Parathyroid adenoma (tissue), 2 donors: ENCODE measurements at regions not wholly inside any gene's neighbourhood (a gene's known extent, or its start where the extent isn't known, plus 50 kb on each side); places are given as distances from the start of the nearest gene placed in this dataset.

Experiments used
- H2AFZ ChIP-seq: fragments of 300-600 bp; sonication (generic); one replicate; pipeline ENCODE4 v1.7.0; 2017; ENCODE audit warnings: antibody characterized with exemption, mild to moderate bottlenecking
- H3K27ac ChIP-seq: fragments of 300-600 bp; sonication (generic); one replicate; pipeline ENCODE4 v1.7.0; 2017
- H3K27me3 ChIP-seq: fragments of 300-600 bp; sonication (generic); one replicate; pipeline ENCODE4 v1.7.0; 2017; ENCODE audit warnings: low read length; ENCODE audit not compliant: control insufficient read depth, insufficient read depth
- H3K36me3 ChIP-seq: fragments of 300-600 bp; sonication (generic); one replicate; pipeline ENCODE4 v1.7.0; 2017; ENCODE audit warnings: low read length; ENCODE audit not compliant: control insufficient read depth, insufficient read depth
- H3K4me1 ChIP-seq: fragments of 300-600 bp; sonication (generic); one replicate; pipeline ENCODE4 v1.7.0; 2017; ENCODE audit warnings: control low read depth
- H3K4me2 ChIP-seq: fragments of 300-600 bp; sonication (generic); one replicate; pipeline ENCODE4 v1.7.0; 2017; ENCODE audit warnings: low read length
- H3K4me3 ChIP-seq: fragments of 300-600 bp; sonication (generic); one replicate; pipeline ENCODE4 v1.7.0; 2017; ENCODE audit warnings: low read depth, low read length
- H3K79me2 ChIP-seq: fragments of 300-600 bp; sonication (generic); one replicate; pipeline ENCODE4 v1.7.0; 2017; ENCODE audit warnings: control low read depth
- H3K9ac ChIP-seq: fragments of 300-600 bp; sonication (generic); one replicate; pipeline ENCODE4 v1.7.0; 2017; ENCODE audit warnings: mild to moderate bottlenecking
- H3K9me3 ChIP-seq: fragments of 300-600 bp; sonication (generic); one replicate; pipeline ENCODE4 v1.7.0; 2017; ENCODE audit warnings: low read length; ENCODE audit not compliant: control insufficient read depth
- CTCF ChIP-seq: fragments of 300-600 bp; sonication (generic); IDR thresholded peaks from one replicate; pipeline ENCODE4 v1.7.0; 2017; ENCODE audit warnings: antibody characterized with exemption, mild to moderate bottlenecking
- donor health status: primary hyperparathyroidism.

- Histone ChIP-seq H3K79me2 (no peaks in the 10 kb centered on the region), H3K27me3 (no peaks in the 10 kb centered on the region), H3K27ac (no peak overlapping the region), H3K4me2 (no peak overlapping the region), H3K9ac (no peak overlapping the region), H3K36me3 (no peaks in the 10 kb centered on the region), H3K9me3 (no peaks in the 10 kb centered on the region), H3K4me3 (no peak overlapping the region), H2AFZ (no peak overlapping the region), H3K4me1 (no peaks in the 10 kb centered on the region)
- TF ChIP-seq CTCF: no peak
Measured at GRCh38 chr4:148984951-148985350, 542.7 kb upstream of the NR3C2 start.

GRCh38 chr4:148982200-148982599 is 540.0 kb upstream of the NR3C2 start:
- Histone ChIP-seq H3K79me2 (no peaks in the 10 kb centered on the region), H3K4me2 (no peak overlapping the region), H3K9ac (no peak overlapping the region), H3K4me3 (no peak overlapping the region), H3K36me3 (no peaks in the 10 kb centered on the region), H3K9me3 (no peaks in the 10 kb centered on the region), H3K27me3 (no peaks in the 10 kb centered on the region), H3K27ac (no peak overlapping the region), H2AFZ (no peak overlapping the region), H3K4me1 (no peaks in the 10 kb centered on the region)
- no peak for TF ChIP-seq CTCF

- no peaks in the 10 kb centered on the region for H3K9me3 ChIP-seq
- H3K79me2 ChIP-seq: no peaks in the 10 kb centered on the region
- H3K4me2 ChIP-seq: no peak overlapping the region
- no peak overlapping the region for H3K4me3 ChIP-seq
- TF ChIP-seq CTCF: no peak
- no peak overlapping the region for H3K27ac ChIP-seq
- no peaks in the 10 kb centered on the region for H3K36me3 ChIP-seq
- no peak overlapping the region for H2AFZ ChIP-seq
- no peaks in the 10 kb centered on the region for H3K4me1 ChIP-seq
- H3K9ac ChIP-seq: no peak overlapping the region
- no peaks in the 10 kb centered on the region for H3K27me3 ChIP-seq
Measured at GRCh38 chr4:148980782-148981480, 538.7 kb upstream of the NR3C2 start.

GRCh38 chr4:148978301-148978700 is 536.1 kb upstream of the NR3C2 start:
- Histone ChIP-seq H2AFZ (no peak overlapping the region), H3K4me3 (no peak overlapping the region), H3K27ac (no peak overlapping the region), H3K27me3 (no peaks in the 10 kb centered on the region), H3K4me1 (no peaks in the 10 kb centered on the region), H3K9me3 (no peaks in the 10 kb centered on the region), H3K36me3 (no peaks in the 10 kb centered on the region), H3K9ac (no peak overlapping the region), H3K79me2 (no peaks in the 10 kb centered on the region), H3K4me2 (no peak overlapping the region)
- TF ChIP-seq CTCF: no peak

- Histone ChIP-seq H3K79me2 (no peaks in the 10 kb centered on the region), H3K4me2 (no peak overlapping the region), H3K4me1 (no peaks in the 10 kb centered on the region), H3K9me3 (no peaks in the 10 kb centered on the region), H3K9ac (no peak overlapping the region), H2AFZ (no peak overlapping the region), H3K36me3 (no peaks in the 10 kb centered on the region), H3K27me3 (no peaks in the 10 kb centered on the region), H3K27ac (no peak overlapping the region), H3K4me3 (no peak overlapping the region)
- no peak for TF ChIP-seq CTCF
Measured at GRCh38 chr4:148975464-148975863, 533.2 kb upstream of the NR3C2 start.
